ENCODE measurements at regions not wholly inside any gene's neighbourhood (a gene's known extent, or its start where the extent isn't known, plus 50 kb on each side); places are given as distances from the start of the nearest gene placed in this dataset.
"Not testable (repeated sequence)": the region's sequence is repeated elsewhere in the genome, so short reads cannot be mapped to it uniquely, and the experiment has no call there.

- peak; percentile 20 to 76 (median 68) for DNase-seq (ENCODE audit: low read depth in 2 of 3, low spot score in 1 of 3)
Observed at GRCh38 chr2:111395350-111396128, 274.8 kb downstream of the BCL2L11 start.

GRCh38 chr2:111400598-111401253 is 280.0 kb downstream of the BCL2L11 start:
- DNase-seq (ENCODE audit: low read depth in 2 of 3, low spot score in 1 of 3) = not testable (repeated sequence)

GRCh38 chr2:111401270-111402140 is 280.8 kb downstream of the BCL2L11 start:
- not testable (repeated sequence) for DNase-seq (ENCODE audit: low read depth in 2 of 3, low spot score in 1 of 3)

GRCh38 chr2:111402450-111402849 is 281.7 kb downstream of the BCL2L11 start:
- DNase-seq (ENCODE audit: low read depth in 2 of 3, low spot score in 1 of 3) = not testable (repeated sequence)

- not testable (repeated sequence) for DNase-seq (ENCODE audit: low read depth in 2 of 3, low spot score in 1 of 3)
Observed at GRCh38 chr2:111403287-111403686, 282.6 kb downstream of the BCL2L11 start.

- DNase-seq (ENCODE audit: low read depth in 2 of 3, low spot score in 1 of 3) = not testable (repeated sequence)
Observed at GRCh38 chr2:111406616-111407015, 285.9 kb downstream of the BCL2L11 start.

GRCh38 chr2:111407632-111408194 is 287.0 kb downstream of the BCL2L11 start:
- DNase-seq (ENCODE audit: low read depth in 2 of 3, low spot score in 1 of 3) = not testable (repeated sequence)

GRCh38 chr2:111410868-111411406 is 290.2 kb downstream of the BCL2L11 start:
- not testable (repeated sequence) for DNase-seq (ENCODE audit: low read depth in 2 of 3, low spot score in 1 of 3)

GRCh38 chr2:111411867-111412681 is 291.4 kb downstream of the BCL2L11 start:
- DNase-seq (ENCODE audit: low read depth in 2 of 3, low spot score in 1 of 3) = not testable (repeated sequence)

GRCh38 chr2:111412841-111413650 is 292.3 kb downstream of the BCL2L11 start:
- not testable (repeated sequence) for DNase-seq (ENCODE audit: low read depth in 2 of 3, low spot score in 1 of 3)

GRCh38 chr2:111413950-111414349 is 293.2 kb downstream of the BCL2L11 start:
- not testable (repeated sequence) for DNase-seq (ENCODE audit: low read depth in 2 of 3, low spot score in 1 of 3)

- DNase-seq (ENCODE audit: low read depth in 2 of 3, low spot score in 1 of 3) = not testable (repeated sequence)
Observed at GRCh38 chr2:111415765-111416743, 295.3 kb downstream of the BCL2L11 start.

- not testable (repeated sequence) for DNase-seq (ENCODE audit: low read depth in 2 of 3, low spot score in 1 of 3)
Observed at GRCh38 chr2:111417026-111417425, 296.3 kb downstream of the BCL2L11 start.

GRCh38 chr2:111418091-111418875 is 297.6 kb downstream of the BCL2L11 start:
- DNase-seq (ENCODE audit: low read depth in 2 of 3, low spot score in 1 of 3) = not testable (repeated sequence)

GRCh38 chr2:111420074-111420473 is 299.4 kb downstream of the BCL2L11 start:
- DNase-seq (ENCODE audit: low read depth in 2 of 3, low spot score in 1 of 3) = not testable (repeated sequence)

GRCh38 chr2:111420835-111421234 is 300.1 kb downstream of the BCL2L11 start:
- DNase-seq (ENCODE audit: low read depth in 2 of 3, low spot score in 1 of 3) = not testable (repeated sequence)

GRCh38 chr2:111421949-111422348 is 301.2 kb downstream of the BCL2L11 start:
- DNase-seq (ENCODE audit: low read depth in 2 of 3, low spot score in 1 of 3) = not testable (repeated sequence)

Measured in stimulated activated CD4-positive, alpha-beta T cell treated with anti-CD3 and anti-CD28 coated beads, Interleukin-12 subunit alpha, Interleukin-12 subunit beta, amount 100 ng/mL, for 48 hours (primary cell).